ENCODE measurements at regions not wholly inside any gene's neighbourhood (a gene's known extent, or its start where the extent isn't known, plus 50 kb on each side); places are given as distances from the start of the nearest gene placed in this dataset.
A peak's percentile ranks its signal among the peaks of the same experiment; 100 is the strongest.
"Not testable (repeated sequence)": the region's sequence is repeated elsewhere in the genome, so short reads cannot be mapped to it uniquely, and the experiment has no call there.

- DNase-seq, result no peak
These were observed 729.1 kb downstream of the DNAH5 start for GRCh38 chr5:13215370-13215769.

DNA sequence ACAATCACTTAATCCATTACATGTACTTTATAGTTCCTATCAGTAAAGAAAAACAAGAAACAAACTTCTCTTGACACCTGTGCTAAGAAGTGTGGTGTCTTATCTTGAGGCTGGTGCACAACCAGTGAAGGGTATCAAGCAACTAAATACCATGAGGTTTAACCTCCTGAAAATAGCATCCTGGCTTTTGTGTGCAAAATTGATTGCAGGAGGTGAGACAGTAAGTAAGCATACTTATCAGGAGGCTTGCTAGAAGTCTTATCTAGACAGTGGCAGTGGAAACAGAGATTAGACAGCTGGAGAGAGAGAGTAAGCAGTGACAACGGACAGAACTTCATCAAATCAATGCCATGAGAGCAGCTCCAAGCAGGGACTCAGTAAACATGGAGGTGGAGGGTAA, 730.3 kb downstream of the DNAH5 start:
- no peak for DNase-seq

DNA sequence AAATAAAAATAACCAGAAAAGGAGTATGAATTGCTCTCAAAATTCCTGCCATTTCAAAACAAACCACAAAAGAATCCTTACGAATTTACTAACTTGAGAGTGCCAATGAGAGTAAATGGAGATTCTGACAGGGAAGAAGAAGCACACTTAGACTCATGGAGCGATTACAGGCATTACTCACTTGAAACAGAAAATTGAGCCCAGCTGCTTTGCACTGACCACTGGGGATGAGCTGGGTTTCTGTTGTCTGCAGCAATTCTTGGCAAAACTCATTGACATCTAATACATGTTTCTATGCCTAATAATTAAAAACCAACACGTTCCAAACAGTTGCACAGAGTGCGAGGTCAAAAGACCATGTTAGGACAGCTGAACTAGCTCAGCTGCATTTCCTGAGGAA, 731.6 kb downstream of the DNAH5 start:
- DNase-seq, result no peak

- no peak for DNase-seq
These were observed 733.4 kb downstream of the DNAH5 start for GRCh38 chr5:13211064-13211463.

DNA sequence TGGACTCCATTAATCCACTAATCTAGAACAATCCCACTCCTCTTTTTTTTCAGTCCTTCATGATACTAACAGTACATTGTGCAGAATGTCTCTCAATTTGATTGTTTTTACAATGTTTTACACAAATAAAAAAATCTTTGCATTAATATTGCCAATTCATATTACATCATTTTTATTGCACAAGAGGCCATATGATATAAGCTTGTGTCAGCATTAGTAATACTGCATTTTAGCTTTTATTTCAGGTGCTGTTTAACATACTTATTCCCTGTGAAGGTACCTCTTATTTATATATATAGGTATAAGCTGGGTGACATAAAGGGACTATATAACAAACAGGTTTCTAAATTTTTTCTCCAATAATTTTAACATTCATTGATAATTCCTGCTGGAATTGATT, 737.4 kb downstream of the DNAH5 start:
- DNase-seq, result no peak

DNA sequence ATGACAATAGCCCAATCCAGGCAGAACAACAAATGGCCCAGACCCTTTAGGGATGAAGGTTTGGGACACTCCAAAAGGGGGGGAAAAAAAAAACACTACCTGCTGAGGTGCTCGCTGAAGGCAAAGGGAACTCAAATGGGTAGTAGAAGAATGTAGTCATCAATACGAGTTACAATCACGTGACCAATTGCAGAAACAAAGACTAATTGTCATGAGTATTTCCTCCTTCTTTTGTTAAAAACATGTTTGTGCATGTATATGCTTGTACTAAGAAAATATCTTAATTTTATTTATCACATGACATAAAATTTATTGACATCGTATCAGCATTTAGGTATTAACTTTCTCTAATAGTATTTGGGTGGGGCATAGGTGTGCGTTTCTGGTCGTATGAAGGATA, 743.5 kb downstream of the DNAH5 start:
- DNase-seq, result no peak

GRCh38 chr5:13198226-13198625, 746.3 kb downstream of the DNAH5 start:
- DNase-seq, result not testable (repeated sequence)

- peak in 3 of 4 experiments; percentile 21 to 41 (median 41) for DNase-seq
These were observed 755.0 kb downstream of the DNAH5 start for GRCh38 chr5:13189532-13189931.

DNA sequence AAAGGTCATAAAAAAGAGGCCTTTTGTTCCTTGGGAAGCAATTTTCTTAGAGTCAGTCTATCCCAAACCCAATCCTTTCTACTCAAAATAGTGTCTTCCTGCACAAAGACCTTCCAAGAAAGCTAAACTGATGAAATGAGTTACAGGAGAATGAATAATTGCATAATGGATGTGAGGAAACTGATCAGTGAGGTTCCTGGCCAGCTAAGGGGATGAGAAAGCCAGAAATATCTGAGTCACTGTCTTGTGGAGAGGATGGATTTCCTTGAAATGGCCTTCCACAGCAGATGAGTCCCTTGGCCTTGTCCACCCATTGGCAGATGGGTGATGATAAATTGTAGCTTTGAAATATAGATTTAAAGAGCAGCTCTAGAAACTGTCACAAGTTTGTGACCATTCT, 756.1 kb downstream of the DNAH5 start:
- peak; percentile 10 to 65 (median 47) for DNase-seq

- no peak for DNase-seq
These were observed 757.3 kb downstream of the DNAH5 start for GRCh38 chr5:13187186-13187585.

GRCh38 chr5:13186177-13186576, 758.3 kb downstream of the DNAH5 start:
- peak; percentile 12 to 82 (median 42) for DNase-seq

- no peak for DNase-seq
These were observed 764.9 kb downstream of the DNAH5 start for GRCh38 chr5:13179407-13180087.

DNA sequence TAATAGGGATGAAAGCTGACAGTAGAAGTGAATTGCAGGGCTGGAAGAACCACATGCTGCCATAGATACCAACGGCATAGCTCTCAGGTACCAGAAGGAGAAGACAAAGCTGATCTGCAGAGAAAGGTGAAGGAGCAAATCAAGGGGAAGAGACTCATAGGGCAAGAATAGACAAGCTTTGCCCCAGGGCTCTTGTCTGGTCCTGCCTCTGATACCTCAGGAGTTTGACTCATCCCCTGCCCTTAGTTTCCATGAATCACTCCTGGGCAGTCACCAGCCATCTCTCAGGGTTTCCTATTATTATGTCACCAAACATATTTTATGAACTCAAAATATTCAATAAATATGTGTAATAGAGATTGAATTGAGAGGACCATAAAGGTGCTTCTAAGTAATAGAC, 800.9 kb downstream of the DNAH5 start:
- DNase-seq, result no peak

- no peak for DNase-seq
These were observed 801.3 kb downstream of the DNAH5 start for GRCh38 chr5:13143214-13143613.

- DNase-seq, result no peak
These were observed 810.5 kb downstream of the DNAH5 start for GRCh38 chr5:13133951-13134350.

DNA sequence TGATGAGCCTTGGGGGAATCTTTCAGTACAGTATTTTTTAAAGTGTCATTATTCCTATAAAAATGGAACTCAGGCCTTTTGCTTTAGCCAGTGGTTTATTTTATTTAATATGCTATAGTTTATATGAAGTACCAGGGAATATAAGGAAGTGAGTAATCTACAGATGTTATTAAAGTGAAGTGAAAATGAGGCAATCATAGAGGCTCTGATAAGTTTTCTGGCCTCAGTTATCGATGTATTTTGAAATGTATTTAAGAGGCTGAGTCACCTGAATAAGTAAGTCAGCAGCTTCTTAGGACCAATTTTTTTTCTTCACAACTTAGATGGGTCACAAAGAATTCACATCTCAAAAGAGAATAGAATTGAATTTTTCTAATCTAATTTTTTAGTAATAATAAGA, 829.0 kb downstream of the DNAH5 start:
- DNase-seq, result peak in 2 of 4 experiments; percentile 3 to 7

DNA sequence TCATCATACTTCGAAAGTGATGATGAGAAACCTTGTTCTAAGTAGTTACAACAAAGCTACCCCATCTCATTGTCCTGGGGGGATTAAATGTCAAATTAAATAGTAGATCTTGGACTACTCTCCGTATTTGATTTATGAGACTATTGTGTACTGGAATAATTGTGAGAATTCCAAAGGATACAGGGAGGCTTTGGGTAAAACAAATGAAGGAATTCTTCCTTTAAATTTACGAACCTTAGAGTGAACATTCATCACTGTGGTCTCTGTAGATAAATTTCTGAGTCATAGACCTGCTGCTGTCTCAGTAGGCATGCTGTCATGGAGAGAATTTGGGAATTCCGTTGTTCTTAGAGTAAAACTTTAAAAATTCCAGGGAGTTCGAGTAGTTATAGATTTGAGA, 836.2 kb downstream of the DNAH5 start:
- DNase-seq, result no peak

DNA sequence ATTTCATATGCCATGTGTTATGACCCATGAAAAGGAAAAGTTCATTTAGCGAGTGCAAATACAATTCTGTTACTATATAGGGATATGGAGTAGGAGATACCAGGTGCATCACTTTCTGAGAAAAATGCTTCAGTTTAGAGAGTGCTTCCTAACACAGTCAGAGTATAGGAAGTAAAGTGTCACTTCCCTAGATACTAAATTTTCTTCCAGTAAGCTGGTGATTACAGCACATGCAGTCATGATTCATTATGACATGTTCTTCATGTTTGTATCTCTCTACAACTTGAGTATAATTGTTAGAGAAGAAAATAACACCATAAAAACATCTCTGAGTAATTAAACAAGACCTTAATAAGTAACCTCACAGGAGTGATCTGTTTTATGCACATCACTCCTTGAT, 837.0 kb downstream of the DNAH5 start:
- DNase-seq, result peak in 1 of 4 experiments; percentile 6

GRCh38 chr5:13081116-13081515, 863.4 kb downstream of the DNAH5 start:
- no peak for DNase-seq

DNA sequence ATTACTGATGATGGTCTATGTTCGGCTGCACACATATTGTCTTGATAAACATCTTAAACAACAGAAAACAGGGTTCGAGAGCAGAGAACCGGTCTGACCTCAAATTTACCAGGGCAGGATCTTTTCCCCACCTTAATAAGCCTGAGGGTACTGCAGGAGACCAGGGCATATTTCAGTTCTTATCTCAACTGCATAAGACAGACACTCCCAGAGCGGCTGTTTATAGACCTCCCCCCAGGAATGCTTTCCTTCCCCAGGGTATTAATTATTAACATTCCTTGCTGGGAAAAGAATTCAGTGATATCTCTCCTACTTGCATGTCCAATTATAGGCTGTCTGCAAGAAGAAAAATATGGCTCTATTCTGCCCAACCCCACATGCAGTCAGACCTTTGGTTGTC, 871.6 kb downstream of the DNAH5 start:
- DNase-seq, result not testable (repeated sequence)

DNA sequence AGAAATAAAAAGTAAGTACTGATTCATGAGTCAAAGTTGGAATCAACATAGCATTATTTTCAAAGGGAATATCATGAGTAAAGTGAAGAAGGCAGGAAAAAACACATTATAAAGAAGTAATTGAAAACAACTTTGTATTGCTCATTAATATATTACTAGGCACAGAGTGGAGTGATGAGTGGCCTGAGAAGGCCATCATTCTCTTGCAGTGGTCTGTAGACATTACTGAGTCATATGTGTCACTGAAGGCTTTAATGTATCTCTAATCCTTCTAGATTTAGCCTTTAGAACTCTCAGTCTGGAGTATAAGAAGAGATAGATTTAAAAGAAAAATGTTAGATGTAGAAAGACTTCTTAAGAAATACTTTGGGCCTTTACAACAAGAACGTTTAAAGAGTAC, 881.4 kb downstream of the DNAH5 start:
- no peak for DNase-seq

DNA sequence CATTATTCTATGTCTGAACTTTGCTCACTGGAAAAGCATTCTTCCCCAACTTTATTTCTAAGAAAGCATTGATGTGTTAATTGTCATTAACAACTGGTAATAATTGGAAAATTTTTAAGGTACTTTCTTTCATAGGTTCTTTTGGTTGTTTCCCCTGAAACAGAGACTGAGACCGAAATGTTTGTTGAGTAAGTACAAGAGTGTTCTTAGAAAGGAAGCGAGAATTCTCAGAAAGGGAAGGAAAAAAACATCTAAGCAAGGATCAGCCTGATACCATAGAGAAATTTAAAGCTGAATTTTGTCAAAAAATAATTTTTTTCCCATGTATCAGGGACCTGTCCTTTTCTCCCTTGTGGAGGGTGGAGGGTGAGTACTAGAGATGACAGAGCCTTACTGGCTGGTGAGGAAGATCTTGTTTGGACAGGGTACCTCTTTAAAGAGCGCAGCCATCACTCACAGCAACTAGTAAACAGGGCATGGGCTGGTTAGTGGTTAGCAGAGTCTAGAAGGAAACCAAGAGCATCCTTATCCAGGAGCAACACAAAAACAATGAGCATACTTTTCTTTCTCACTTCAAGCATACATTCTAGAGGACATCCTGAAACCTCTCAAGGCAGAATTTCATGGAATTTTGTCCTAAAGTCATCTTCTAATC, 898.5 kb downstream of the DNAH5 start:
- DNase-seq, result no peak

- no peak for DNase-seq
These were observed 910.4 kb downstream of the DNAH5 start for GRCh38 chr5:13034061-13034460.

DNA sequence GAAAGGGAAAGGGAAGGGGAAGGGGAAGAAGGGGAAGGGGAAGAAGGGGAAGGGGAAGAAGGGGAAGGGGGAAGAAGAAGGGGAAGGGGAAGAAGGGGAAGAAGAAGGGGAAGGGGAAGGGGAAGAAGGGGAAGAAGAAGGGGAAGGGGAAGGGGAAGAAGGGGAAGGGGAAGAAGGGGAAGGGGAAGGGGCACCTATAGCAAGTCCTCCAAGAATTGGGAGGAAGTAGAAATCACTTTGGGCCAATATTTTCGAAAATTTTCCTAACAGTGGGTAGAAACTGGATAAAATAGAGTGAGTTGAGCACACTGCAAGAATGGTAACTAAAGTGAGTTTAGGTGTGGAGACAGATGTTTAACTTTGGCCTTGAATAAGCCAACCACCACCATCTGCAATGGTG, 915.3 kb downstream of the DNAH5 start:
- DNase-seq, result no peak

DNA sequence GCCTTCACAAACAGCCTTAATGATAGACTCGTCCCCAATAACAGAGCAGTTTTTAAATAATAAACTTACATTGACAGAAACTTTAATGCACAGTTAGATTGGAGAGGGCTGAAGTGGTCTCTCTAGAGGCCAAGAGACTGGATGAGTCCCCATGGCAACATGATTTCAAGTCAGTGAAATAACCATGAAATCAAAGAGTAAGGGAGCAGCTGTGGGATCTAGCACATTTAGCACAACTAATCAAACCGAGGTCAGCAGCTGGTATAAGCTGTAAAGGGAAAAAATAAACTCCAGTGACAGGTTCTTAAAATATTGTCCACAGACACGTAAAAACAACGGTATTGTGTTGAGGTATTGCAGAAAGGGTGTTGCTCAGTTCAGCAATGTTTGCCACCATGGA, 916.6 kb downstream of the DNAH5 start:
- no peak for DNase-seq

All from suppressor macrophage (primary cell).